OCI-M2 (cell line): ENCODE measurements at regions not wholly inside any gene's neighbourhood (a gene's known extent, or its start where the extent isn't known, plus 50 kb on each side); places are given as distances from the start of the nearest gene placed in this dataset.

Source experiments
- DNase-seq: peaks from one replicate; lab custom pipeline; 2025; ENCODE audit not compliant: unreplicated experiment; lab: John Stamatoyannopoulos, UW

DNA sequence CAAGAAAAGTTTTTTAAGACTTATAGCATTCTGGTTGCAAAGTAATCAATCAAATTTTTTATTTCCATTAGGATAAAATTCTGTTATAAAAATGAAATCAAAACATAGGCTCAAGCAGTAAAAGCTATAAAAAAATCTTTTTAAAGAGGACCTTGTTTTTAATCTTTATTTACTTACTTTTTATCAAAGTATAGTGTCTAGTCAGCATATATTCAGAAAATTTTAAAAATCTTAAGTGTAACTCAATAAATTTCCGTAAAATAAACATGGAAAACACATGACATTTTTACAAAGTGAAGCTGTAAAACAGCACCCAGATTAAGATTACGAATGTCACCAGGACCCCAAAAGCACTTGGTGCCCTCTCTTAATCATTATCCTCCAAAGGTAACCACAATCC lies 302.4 kb downstream of the TMEM161B start:
- no peak for DNase-seq

DNA sequence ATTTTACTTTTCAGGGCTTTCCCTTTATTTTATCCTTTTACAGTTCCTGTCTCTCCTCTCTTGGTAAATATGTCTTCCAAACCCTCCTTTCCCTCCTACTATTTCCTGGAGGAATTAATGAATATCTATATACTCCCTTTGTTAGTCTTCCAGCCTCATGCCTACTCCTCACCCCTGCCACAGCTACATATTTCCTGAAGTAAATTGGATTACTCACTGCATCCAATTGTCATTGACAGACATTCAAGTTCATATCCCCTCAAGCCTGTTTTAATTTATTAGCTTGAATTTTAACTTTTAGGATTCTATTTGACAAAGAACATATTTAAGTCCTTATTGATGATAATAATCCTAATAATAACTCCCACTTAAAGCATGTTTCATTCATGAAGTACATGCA lies 314.5 kb downstream of the TMEM161B start:
- no peak for DNase-seq

GRCh38 chr5:87951661-87952060 lies 317.0 kb downstream of the TMEM161B start:
- no peak for DNase-seq

DNA sequence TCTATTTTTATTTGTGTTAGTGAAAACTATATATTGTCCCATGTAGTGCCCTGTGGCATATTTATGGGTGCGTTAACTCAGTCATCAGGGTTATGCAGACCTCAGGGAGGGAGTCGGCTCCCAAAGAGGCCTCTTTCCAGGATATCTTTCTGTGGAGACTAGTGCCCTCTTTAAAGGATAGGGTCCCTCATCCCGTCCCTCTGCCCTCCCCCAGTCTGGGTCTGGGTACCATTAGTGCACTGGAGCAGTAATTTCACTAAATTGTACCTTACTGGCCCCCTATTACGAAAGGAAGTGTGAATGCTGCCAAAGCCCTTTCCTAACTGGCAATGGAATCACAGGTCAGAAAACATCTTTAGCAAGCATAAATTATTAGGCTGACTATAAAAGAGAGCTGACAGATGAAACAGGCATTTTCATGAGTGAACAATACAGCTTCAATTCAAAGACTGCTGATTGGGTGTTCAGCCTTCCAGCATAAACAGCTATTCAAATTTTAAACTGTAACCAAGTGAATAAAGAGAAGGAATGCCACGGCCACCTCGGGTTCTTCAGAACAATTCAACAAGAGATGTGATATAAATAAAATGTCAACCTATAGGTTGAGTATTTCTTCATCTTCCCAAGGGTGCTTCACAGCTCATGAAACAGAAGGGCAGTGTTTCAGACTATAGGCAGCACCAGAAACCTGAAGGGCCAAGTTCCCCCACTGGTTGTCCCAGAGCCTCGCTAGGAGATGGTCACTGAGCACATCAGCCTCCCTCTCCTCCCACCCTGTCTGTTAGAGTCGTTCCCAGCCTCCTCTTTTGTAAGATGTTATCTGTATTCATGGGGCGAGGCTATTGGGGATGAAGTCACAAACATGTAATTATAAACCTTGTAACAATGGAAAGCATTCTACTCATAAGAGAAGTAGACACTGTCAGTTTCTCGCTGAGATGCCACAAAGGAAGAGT lies 318.7 kb downstream of the TMEM161B start:
- DNase-seq, result no peak

GRCh38 chr5:87948486-87948885 lies 320.2 kb downstream of the TMEM161B start:
- DNase-seq, result no peak

- DNase-seq, result no peak
Measured at GRCh38 chr5:87946271-87946670, 322.4 kb downstream of the TMEM161B start.

- no peak for DNase-seq
Measured at GRCh38 chr5:87945286-87945650, 323.4 kb downstream of the TMEM161B start.

DNA sequence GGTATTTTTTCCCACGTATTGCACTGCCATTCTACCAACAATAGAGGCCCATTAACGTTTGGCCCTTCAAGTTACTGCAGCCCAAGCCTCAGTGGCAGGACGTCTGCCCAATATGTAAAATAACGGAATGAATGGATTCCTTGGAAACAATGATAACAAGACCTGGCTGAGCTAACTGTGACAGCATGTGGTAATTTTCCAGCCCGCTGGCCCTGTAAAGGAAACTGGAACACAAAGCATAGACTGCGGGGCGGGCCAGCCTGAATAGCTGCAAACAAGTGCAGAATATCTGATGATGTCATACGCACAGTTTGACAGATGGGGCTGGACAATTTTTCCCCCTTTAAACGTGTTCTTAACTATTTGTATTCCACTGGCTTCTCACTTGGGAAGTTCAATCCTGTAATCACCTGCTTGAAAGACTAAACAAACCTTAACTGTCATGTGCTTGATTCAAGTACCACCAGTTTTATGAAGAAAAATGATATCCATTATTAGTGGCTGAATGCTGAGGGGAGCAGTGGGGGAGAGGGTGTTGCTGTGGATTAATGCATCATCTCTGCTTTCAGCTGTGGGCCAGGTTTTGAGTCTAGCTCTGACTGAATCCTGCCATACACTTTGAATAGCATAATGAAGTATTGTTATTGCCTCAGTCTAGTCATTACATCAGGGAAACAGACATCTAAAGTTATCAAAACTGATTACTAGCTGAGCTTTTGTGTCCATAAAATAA lies 323.9 kb downstream of the TMEM161B start:
- DNase-seq, result no peak

- DNase-seq, result no peak
Measured at GRCh38 chr5:87940775-87941174, 327.9 kb downstream of the TMEM161B start.

- DNase-seq, result no peak
Measured at GRCh38 chr5:87936667-87937066, 332.0 kb downstream of the TMEM161B start.

GRCh38 chr5:87924436-87924835 lies 344.2 kb downstream of the TMEM161B start:
- DNase-seq, result no peak

DNA sequence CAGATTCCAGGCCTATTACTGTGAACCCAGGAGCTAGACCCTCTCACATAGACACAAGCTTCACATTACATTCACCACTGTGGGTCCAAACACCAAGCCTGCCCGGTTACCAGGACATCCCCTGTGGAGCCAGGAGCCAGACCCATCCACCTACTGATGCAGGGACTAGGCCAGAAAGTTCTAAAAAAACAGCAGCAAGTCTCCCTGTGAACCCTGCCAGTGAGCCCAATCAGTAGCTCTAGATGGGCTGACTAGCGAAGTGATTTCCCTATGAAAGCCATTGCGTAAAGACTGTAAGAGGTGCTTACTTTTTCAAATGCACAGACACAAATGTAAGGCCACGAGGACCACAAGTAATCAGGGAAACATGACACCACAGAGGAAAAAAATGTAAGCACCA lies 352.3 kb downstream of the TMEM161B start:
- no peak for DNase-seq

DNA sequence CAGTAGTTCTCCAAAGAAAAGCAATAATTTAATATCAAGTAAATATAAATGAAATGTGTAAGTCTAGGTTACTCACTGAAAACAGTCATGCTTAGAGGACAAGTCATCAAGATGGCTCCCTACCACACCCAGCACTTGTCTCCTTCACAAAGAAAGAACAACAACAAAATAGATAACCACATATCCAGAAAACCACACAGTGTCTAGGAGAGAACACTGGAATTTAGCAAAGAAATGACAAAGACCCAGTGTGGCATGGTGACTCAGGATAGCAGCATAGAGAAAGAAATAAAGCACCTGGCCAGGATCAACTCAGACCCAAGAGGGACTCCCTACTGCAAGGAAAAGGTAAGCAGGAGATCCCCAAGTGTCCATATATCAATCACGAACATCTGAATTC lies 356.2 kb downstream of the TMEM161B start:
- DNase-seq, result no peak

GRCh38 chr5:87909382-87909781 lies 359.3 kb downstream of the TMEM161B start:
- no peak for DNase-seq

DNA sequence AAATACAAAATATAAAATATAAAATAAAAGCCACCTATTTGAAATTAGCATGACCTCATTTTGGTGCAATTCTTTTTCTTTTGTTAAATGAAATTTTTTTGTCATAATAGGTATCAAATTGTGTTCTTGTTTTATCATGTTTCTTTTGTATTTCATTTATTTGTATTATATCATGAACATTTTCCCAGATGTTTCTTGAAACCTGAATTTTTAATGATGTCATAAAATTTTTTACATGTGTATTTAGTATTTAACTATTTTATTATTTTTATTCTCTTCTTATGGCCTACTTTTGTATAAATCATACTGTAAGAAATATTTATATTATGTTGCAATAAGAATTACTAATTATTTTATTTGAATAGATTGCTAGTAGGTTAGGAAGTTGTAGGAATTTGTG lies 361.7 kb downstream of the TMEM161B start:
- no peak for DNase-seq

GRCh38 chr5:87900419-87900818 lies 368.2 kb downstream of the TMEM161B start:
- no peak for DNase-seq

- peak; percentile 15 for DNase-seq
Measured at GRCh38 chr5:87899721-87900131, 368.9 kb downstream of the TMEM161B start.

DNA sequence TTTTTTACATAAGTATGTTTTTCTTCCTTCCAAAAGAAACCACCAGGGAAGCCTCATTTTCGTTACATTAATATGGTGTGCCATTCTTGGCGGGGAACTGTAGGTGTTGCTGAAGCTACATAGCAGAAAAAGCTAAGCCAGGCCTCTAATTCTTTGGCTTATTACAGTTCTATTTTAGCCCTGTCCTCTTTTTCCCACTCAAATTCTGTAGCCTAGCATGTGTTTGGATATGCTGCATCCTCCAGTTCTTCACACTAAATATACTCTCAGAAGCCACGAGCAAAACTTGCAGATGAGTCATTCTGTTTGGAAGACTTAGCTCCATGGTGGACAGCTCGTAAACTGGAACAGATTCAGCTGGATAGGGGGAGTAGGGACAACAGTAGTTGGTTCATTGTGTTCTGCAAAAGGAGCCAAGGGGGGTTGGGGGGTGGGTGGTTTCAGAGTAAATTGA lies 369.4 kb downstream of the TMEM161B start:
- peak; percentile 13 for DNase-seq

DNA sequence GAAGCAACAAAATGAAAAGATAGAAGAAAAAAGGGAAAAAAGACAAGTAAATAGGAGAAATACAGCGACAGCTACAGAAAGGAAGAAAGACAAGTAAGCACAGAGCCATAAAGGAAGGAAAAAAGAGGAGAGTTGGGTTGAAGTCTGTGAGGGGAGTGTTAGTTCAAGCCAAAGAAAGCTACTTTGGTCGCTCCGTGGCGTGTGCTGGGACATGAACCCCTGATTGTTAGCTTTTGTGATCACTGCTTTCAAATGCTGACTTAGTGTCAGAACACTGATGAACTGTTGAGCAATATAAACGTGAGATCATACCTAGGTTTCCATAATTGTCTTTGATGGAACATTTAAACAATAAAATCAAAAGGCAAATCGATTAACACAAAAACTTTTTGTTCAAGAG lies 370.1 kb downstream of the TMEM161B start:
- DNase-seq, result no peak

GRCh38 chr5:87888139-87888538 lies 380.5 kb downstream of the TMEM161B start:
- no peak for DNase-seq

DNA sequence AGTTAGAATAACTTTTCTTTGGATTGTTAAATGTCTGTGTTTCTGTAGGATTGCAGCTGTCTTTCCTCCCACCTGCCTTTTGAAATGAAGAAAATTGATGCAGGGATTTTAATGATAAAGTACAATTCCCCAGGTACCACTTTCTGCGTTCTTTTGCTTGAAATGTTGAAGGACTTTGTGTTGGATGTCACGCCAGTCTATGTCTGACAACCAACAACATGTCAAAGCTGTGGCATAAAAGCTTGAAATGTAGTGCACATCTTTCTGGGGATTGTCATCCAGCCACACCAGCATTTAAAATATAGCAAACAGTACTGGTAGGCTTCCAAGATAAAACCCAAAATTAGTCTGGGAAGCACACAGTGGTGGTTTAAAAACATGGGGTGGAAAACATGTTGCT lies 381.4 kb downstream of the TMEM161B start:
- DNase-seq, result no peak

GRCh38 chr5:87886164-87886563 lies 382.5 kb downstream of the TMEM161B start:
- no peak for DNase-seq
